Endodermal cell (in vitro differentiated cells): ENCODE measurements at regions not wholly inside any gene's neighbourhood (a gene's known extent, or its start where the extent isn't known, plus 50 kb on each side); places are given as distances from the start of the nearest gene placed in this dataset.

ENCODE experiments used
- DNase-seq: peaks from one replicate; pipeline ENCODE4 v3.0.0-alpha.2; 2017
- H3K27ac ChIP-seq: 2 replicates; pipeline ENCODE4 v1.5.1; 2013; ENCODE audit warnings: mild to moderate bottlenecking, low read depth, low read length, moderate library complexity
- H3K27me3 ChIP-seq: 2 replicates; pipeline ENCODE4 v1.6.1; 2013; ENCODE audit warnings: mild to moderate bottlenecking, low read length, moderate library complexity; ENCODE audit not compliant: insufficient read depth, control insufficient read depth, poor library complexity, severe bottlenecking
- H3K36me3 ChIP-seq: 2 replicates; pipeline ENCODE4 v1.7.0; 2013; ENCODE audit warnings: mild to moderate bottlenecking, low read length, moderate library complexity; ENCODE audit not compliant: control insufficient read depth, insufficient read depth
- H3K4me1 ChIP-seq: one replicate; pipeline ENCODE4 v1.7.0; 2013; ENCODE audit warnings: low read length; ENCODE audit not compliant: control insufficient read depth, insufficient read depth
- H3K4me3 ChIP-seq: 2 replicates; pipeline ENCODE4 v1.5.1; 2013; ENCODE audit warnings: mild to moderate bottlenecking, low read length, moderate library complexity
- H3K9ac ChIP-seq: 2 replicates; pipeline ENCODE4 v1.6.1; 2013; ENCODE audit warnings: mild to moderate bottlenecking, low read length, moderate library complexity; ENCODE audit not compliant: poor library complexity, severe bottlenecking; ENCODE audit errors: extremely low read depth
- H3K9me3 ChIP-seq: 2 replicates; pipeline ENCODE4 v1.6.1; 2013; ENCODE audit warnings: mild to moderate bottlenecking, low read length, moderate library complexity; ENCODE audit not compliant: control insufficient read depth
- H3K27ac Mint-ChIP-seq: 2 replicates; pipeline ENCODE4 v1.8.0; 2020; ENCODE audit warnings: mixed read lengths
- H3K27me3 Mint-ChIP-seq: 2 replicates; pipeline ENCODE4 v1.8.0; 2021; ENCODE audit warnings: mild to moderate bottlenecking, mixed read lengths; ENCODE audit not compliant: insufficient read depth
- H3K36me3 Mint-ChIP-seq: 2 replicates; pipeline ENCODE4 v1.8.0; 2020; ENCODE audit warnings: low read depth, mixed read lengths
- H3K4me1 Mint-ChIP-seq: 2 replicates; pipeline ENCODE4 v1.8.0; 2020; ENCODE audit warnings: mixed read lengths
- H3K4me3 Mint-ChIP-seq: 2 replicates; pipeline ENCODE4 v1.8.0; 2020; ENCODE audit warnings: mild to moderate bottlenecking, moderate library complexity, mixed read lengths
- H3K9me3 Mint-ChIP-seq: 2 replicates; pipeline ENCODE4 v1.8.0; 2020; ENCODE audit warnings: mild to moderate bottlenecking, mixed read lengths
- WGBS, 2 experiments: methylation state at CpG; one replicate each; pipeline versions ENCODE4 v1.1.5 to v1.1.7; 2013; ENCODE audit warnings: missing lambda C conversion rate in 2 of 2, mixed read lengths in 1 of 2; ENCODE audit not compliant: insufficient coverage in 1 of 2, insufficient read length in 1 of 2; 5-methylcytosine and 5-hydroxymethylcytosine counted together
- TF ChIP-seq, protein P1 (sequence below): fragments of 200-600 bp; sonication (generic); conservative IDR thresholded peaks from 2 replicates; pipeline ENCODE4 v1.5.0; 2021; ENCODE audit warnings: antibody characterized with exemption, mild to moderate bottlenecking

DNA sequence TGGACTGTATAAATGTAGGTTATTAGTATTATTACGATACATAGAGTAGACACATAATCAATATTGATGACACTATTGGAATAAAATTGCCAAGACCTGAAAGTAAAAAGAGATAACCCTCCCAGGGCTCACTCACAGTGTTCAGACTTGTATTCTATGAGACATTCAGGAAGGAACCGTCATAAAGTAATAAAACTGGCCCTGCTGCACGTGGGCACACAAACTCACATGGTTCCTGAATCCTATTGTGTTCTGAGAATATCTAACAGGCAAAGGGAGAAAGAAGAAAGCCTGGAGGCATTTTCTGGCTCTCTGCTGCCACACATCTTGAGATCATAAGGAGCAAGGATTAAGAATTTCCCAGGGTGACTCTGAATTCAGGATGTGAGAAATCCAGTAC lies 575.9 kb downstream of the HS3ST4 start:
- no peaks in the 10 kb centered on the region for H3K9me3 ChIP-seq
- no peak overlapping the region for H3K27ac ChIP-seq
- H3K36me3 ChIP-seq = no peaks in the 10 kb centered on the region
- WGBS, 2 experiments = 81 to 95% methylated on average over 2 of the region's 3 CpGs
- Mint-ChIP-seq H3K9me3 (no peaks in the 10 kb centered on the region), H3K27me3 (peaks cover 2% of the 10 kb centered on the region), H3K27ac (no peak overlapping the region), H3K4me3 (no peak overlapping the region), H3K4me1 (peaks cover 7% of the 10 kb centered on the region), H3K36me3 (no peaks in the 10 kb centered on the region)
- peaks cover 8% of the 10 kb centered on the region for H3K4me1 ChIP-seq
- DNase-seq = no peak
- H3K27me3 ChIP-seq = peaks cover 14% of the 10 kb centered on the region
- no peak overlapping the region for H3K9ac ChIP-seq
- TF ChIP-seq, protein P1, sequence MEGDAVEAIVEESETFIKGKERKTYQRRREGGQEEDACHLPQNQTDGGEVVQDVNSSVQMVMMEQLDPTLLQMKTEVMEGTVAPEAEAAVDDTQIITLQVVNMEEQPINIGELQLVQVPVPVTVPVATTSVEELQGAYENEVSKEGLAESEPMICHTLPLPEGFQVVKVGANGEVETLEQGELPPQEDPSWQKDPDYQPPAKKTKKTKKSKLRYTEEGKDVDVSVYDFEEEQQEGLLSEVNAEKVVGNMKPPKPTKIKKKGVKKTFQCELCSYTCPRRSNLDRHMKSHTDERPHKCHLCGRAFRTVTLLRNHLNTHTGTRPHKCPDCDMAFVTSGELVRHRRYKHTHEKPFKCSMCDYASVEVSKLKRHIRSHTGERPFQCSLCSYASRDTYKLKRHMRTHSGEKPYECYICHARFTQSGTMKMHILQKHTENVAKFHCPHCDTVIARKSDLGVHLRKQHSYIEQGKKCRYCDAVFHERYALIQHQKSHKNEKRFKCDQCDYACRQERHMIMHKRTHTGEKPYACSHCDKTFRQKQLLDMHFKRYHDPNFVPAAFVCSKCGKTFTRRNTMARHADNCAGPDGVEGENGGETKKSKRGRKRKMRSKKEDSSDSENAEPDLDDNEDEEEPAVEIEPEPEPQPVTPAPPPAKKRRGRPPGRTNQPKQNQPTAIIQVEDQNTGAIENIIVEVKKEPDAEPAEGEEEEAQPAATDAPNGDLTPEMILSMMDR = no peak
- H3K4me3 ChIP-seq = no peak overlapping the region

DNA sequence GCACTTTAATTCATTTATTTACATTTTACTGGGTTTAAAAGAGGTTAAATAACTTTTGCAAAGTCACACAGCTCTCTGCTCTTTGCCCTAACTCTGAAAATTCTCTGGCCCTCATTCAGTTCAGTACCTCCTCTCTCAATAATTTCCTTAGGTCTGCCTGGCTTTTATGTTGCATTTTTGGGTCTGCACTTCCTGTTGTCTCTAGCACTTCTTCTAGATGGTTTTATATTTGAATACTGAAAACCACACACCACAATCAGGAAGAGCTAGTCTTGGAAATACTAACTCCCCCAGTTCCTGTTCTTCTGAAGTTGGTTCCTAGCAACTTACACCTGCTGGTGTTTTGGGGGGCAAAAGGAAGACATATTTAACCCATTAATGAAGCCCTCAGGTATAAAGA lies 577.9 kb downstream of the HS3ST4 start:
- H3K27me3 ChIP-seq = peaks cover 14% of the 10 kb centered on the region
- H3K9me3 ChIP-seq = no peaks in the 10 kb centered on the region
- peaks cover 8% of the 10 kb centered on the region for H3K4me1 ChIP-seq
- no peaks in the 10 kb centered on the region for H3K9me3 Mint-ChIP-seq
- no peaks in the 10 kb centered on the region for H3K36me3 Mint-ChIP-seq
- no peak for DNase-seq
- TF ChIP-seq, protein P1 = no peak
- no peaks in the 10 kb centered on the region for H3K36me3 ChIP-seq
- no peak overlapping the region for H3K4me3 ChIP-seq
- no peak overlapping the region for H3K27ac Mint-ChIP-seq
- H3K27me3 Mint-ChIP-seq = peaks cover 2% of the 10 kb centered on the region
- H3K27ac ChIP-seq = no peak overlapping the region
- no peak overlapping the region for H3K9ac ChIP-seq
- peaks cover 3% of the 10 kb centered on the region for H3K4me1 Mint-ChIP-seq
- no peak overlapping the region for H3K4me3 Mint-ChIP-seq

DNA sequence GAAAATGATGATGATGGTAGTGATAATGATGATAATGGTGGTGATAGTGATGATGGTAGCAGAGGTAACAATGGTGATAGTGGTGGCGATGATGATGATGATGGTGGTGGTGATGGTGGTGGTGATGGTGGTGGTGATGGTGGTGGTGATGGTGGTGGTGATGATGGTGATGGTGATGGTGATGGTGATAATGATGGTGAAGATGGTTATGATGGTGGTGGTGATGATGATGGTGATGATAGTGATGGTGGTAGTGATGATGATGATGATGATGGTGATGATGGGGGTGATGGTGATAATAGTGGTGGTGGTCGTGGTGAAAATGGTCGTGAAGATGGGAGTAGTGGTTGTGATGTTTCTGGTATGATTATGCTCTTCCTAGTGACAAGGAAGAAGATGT lies 581.8 kb downstream of the HS3ST4 start:
- DNase-seq = no peak
- Mint-ChIP-seq H3K27ac (no peak overlapping the region), H3K4me3 (no peak overlapping the region), H3K36me3 (no peaks in the 10 kb centered on the region), H3K9me3 (no peaks in the 10 kb centered on the region), H3K4me1 (peaks cover 11% of the 10 kb centered on the region), H3K27me3 (peaks cover 2% of the 10 kb centered on the region)
- TF ChIP-seq, protein P1 = no peak
- Histone ChIP-seq H3K4me3 (no peak overlapping the region), H3K4me1 (peaks cover 1% of the 10 kb centered on the region), H3K27ac (no peak overlapping the region), H3K36me3 (no peaks in the 10 kb centered on the region), H3K9me3 (no peaks in the 10 kb centered on the region), H3K27me3 (peaks cover 14% of the 10 kb centered on the region), H3K9ac (no peak overlapping the region)
- WGBS, 2 experiments = 64% methylated on average over 3 of the region's 3 CpGs; no CpG with 5 or more reads in 1 of the 2 experiments
